HG03571 (cell line): ENCODE measurements at regions not wholly inside any gene's neighbourhood (a gene's known extent, or its start where the extent isn't known, plus 50 kb on each side); places are given as distances from the start of the nearest gene placed in this dataset.
"Not testable (repeated sequence)": the region's sequence is repeated elsewhere in the genome, so short reads cannot be mapped to it uniquely, and the experiment has no call there.

Experiments
- ATAC-seq: cut with Tn5 transposase; IDR thresholded peaks from one replicate; pipeline ENCODE4 v1.9.1; 2021; ENCODE audit not compliant: unreplicated experiment

GRCh38 chr3:145915787-145916186 is 245.2 kb downstream of the PLOD2 start:
- no peak for ATAC-seq

- ATAC-seq, result not testable (repeated sequence)
Measured at GRCh38 chr3:145927736-145928135, 233.2 kb downstream of the PLOD2 start.

- no peak for ATAC-seq
Measured at GRCh38 chr3:145936971-145937370, 224.0 kb downstream of the PLOD2 start.

GRCh38 chr3:145939431-145939830 is 221.6 kb downstream of the PLOD2 start:
- ATAC-seq, result no peak

- ATAC-seq, result no peak
Measured at GRCh38 chr3:145942052-145942451, 218.9 kb downstream of the PLOD2 start.

- no peak for ATAC-seq
Measured at GRCh38 chr3:145943952-145944351, 217.0 kb downstream of the PLOD2 start.

- ATAC-seq, result no peak
Measured at GRCh38 chr3:145951441-145951840, 209.5 kb downstream of the PLOD2 start.

- ATAC-seq, result no peak
Measured at GRCh38 chr3:145952536-145952935, 208.4 kb downstream of the PLOD2 start.

GRCh38 chr3:145953316-145953715 is 207.7 kb downstream of the PLOD2 start:
- ATAC-seq, result no peak

GRCh38 chr3:145959457-145960088 is 201.4 kb downstream of the PLOD2 start:
- no peak for ATAC-seq

GRCh38 chr3:145963111-145963510 is 197.9 kb downstream of the PLOD2 start:
- ATAC-seq, result no peak

- ATAC-seq, result no peak
Measured at GRCh38 chr3:145967043-145967442, 193.9 kb downstream of the PLOD2 start.

GRCh38 chr3:145971186-145971585 is 189.8 kb downstream of the PLOD2 start:
- ATAC-seq, result no peak

- no peak for ATAC-seq
Measured at GRCh38 chr3:145972851-145973250, 188.1 kb downstream of the PLOD2 start.

GRCh38 chr3:145981056-145981455 is 179.9 kb downstream of the PLOD2 start:
- ATAC-seq, result no peak

GRCh38 chr3:145983101-145983500 is 177.9 kb downstream of the PLOD2 start:
- no peak for ATAC-seq
